ENCODE measurements at regions not wholly inside any gene's neighbourhood (a gene's known extent, or its start where the extent isn't known, plus 50 kb on each side); places are given as distances from the start of the nearest gene placed in this dataset.

- no peak overlapping the region for H3K4me3 ChIP-seq (ENCODE audit: low read depth, low read length)
- TF ChIP-seq CTCF (IDR thresholded peaks at IDR 0.05; ENCODE audit: insufficient read depth, low read depth, low read length), result no peak
- no peak for DNase-seq (ENCODE audit: low read depth)
Measured at GRCh38 chr10:64368298-64368697, 847.1 kb downstream of the REEP3 start.

DNA sequence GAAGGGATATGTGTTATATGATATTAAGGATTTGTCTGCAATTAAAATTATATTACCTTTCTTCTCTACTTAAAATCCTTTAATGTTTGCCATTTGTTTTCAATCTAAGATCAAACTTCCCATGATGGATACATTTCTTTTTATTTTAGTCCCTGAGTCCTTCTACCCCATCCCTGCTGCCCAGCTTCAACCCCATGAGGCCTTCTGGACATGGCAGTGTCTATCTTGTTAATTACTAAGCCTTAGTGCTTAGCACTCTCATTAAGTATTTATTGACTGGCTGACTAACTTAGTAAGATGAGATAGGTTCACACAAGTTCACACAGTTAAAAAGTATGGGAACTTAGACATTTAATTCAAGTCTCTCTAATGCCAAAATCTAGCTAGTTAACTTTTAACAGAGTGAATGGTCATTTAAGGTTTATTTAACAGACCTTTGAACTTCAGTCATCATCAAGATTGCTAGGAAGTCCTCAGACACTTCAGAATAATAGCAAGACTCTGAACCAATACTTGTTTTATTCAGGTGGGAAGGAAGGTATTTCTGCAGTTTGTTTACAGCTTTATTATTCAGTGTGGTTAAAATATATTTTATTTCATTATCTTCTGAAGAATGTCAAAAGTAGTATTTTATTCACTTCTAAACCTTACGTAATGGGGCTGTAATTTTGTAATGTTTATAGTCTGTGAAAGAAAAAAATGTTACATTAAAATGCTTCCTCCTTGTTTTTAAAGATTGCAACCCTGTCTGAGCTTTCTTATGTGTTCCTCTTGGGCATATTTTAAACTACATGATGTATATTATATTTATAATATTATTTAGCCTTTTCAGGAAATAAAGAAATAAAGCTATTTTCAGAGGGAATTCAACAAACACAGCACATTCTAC is 848.9 kb downstream of the REEP3 start:
- H3K4me3 ChIP-seq (ENCODE audit: low read depth, low read length), result no peak overlapping the region
- TF ChIP-seq CTCF (IDR thresholded peaks at IDR 0.05; ENCODE audit: insufficient read depth, low read depth, low read length), result no peak
- DNase-seq (ENCODE audit: low read depth), result no peak

- DNase-seq (ENCODE audit: low read depth), result no peak
- no peak for TF ChIP-seq CTCF (IDR thresholded peaks at IDR 0.05; ENCODE audit: insufficient read depth, low read depth, low read length)
- H3K4me3 ChIP-seq (ENCODE audit: low read depth, low read length), result no peak overlapping the region
Measured at GRCh38 chr10:64374346-64374745, 853.1 kb downstream of the REEP3 start.

DNA sequence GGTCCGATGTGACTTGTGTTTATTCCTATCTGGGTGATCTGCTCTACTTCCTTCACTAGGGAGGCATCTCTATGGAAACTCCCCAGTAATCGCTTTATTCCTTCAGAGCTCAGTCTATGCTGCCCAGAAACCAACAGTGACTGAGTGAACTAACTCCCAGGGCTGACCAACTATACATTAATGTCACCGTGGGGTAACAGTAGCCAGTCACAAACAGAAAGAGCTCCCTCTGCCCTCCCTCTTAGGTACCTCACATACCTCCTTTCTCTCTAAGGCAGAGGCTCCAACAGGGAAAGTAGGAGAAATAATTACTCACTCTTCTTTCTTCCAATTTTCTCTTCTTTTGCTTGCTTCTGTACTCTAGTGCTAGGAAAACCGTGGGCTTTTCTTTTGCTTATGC is 855.0 kb downstream of the REEP3 start:
- TF ChIP-seq CTCF (IDR thresholded peaks at IDR 0.05; ENCODE audit: insufficient read depth, low read depth, low read length), result no peak

GRCh38 chr10:64379898-64380297 is 858.7 kb downstream of the REEP3 start:
- H3K4me3 ChIP-seq (ENCODE audit: low read depth, low read length), result no peak overlapping the region
- no peak for DNase-seq (ENCODE audit: low read depth)
- no peak for TF ChIP-seq CTCF (IDR thresholded peaks at IDR 0.05; ENCODE audit: insufficient read depth, low read depth, low read length)

More for the DNA sequence above, 855.0 kb downstream of the REEP3 start:
- no peak for DNase-seq (ENCODE audit: low read depth)
- no peak overlapping the region for H3K4me3 ChIP-seq (ENCODE audit: low read depth, low read length)

GRCh38 chr10:64385355-64385754 is 864.2 kb downstream of the REEP3 start:
- DNase-seq (ENCODE audit: low read depth), result no peak
- TF ChIP-seq CTCF (IDR thresholded peaks at IDR 0.05; ENCODE audit: insufficient read depth, low read depth, low read length), result no peak
- H3K4me3 ChIP-seq (ENCODE audit: low read depth, low read length), result no peak overlapping the region
